HepG2 (cell line): ENCODE measurements at regions not wholly inside any gene's neighbourhood (a gene's known extent, or its start where the extent isn't known, plus 50 kb on each side); places are given as distances from the start of the nearest gene placed in this dataset.

Source experiments
- ATAC-seq: fragments of 200-7000 bp; cut with Tn5 transposase; 3 replicates; pipeline ENCODE4 v1.9.1; 2020; ENCODE audit warnings: mild to moderate bottlenecking, moderate library complexity
- BruUV-seq: library from RNA; stranded (reverse); fragments of 400-500 nt; replicated peaks from 2 replicates; lab custom pipeline; 2021; lab: Mats Ljungman, UMichigan
- CTCF ChIA-PET: fragments of 300-600 bp; formaldehyde crosslinking; extraction: SDS; loops from one replicate; lab custom pipeline; 2021; ENCODE audit warnings: low total read pairs, inconsistent platforms, low intra/inter-chr PET ratio; lab: Yijun Ruan, JAX
- POLR2A ChIA-PET: fragments of 350-600 bp; sonication (Branson Sonifier 250); formaldehyde crosslinking; loops from one replicate; lab custom pipeline; 2020; ENCODE audit warnings: antibody characterized with exemption, inconsistent platforms; lab: Yijun Ruan, JAX
- DNase-seq: peaks from one replicate; pipeline ENCODE4 v3.0.0-alpha.2; 2015; ENCODE audit warnings: low spot score
- FAIRE-seq: peaks from 3 replicates; lab custom pipeline; 2011; peaks lifted over from hg19 to GRCh38; lab: Jason Lieb, UNC
- H2AFZ ChIP-seq: one replicate; pipeline ENCODE4 v1.6.1; 2011; ENCODE audit warnings: low read length, inconsistent platforms
- H3K27ac ChIP-seq: fragments of 300-600 bp; 3 replicates; pipeline ENCODE4 v1.8.0; 2011; ENCODE audit warnings: mixed run types, mild to moderate bottlenecking, mixed read lengths, low read length, inconsistent platforms; ENCODE audit not compliant: insufficient read depth; ENCODE audit errors: extremely low read length
- H3K27me3 ChIP-seq, 2 experiments: fragments of 200-600 bp in 1 of 2; 2 replicates in 1 of 2; 3 replicates in 1 of 2; pipeline versions ENCODE4 v1.6.0 to v1.8.0; 2011; ENCODE audit warnings: low read length in 2 of 2, mild to moderate bottlenecking in 2 of 2, moderate library complexity in 2 of 2, inconsistent platforms in 1 of 2; ENCODE audit not compliant: insufficient read depth in 2 of 2, control insufficient read depth in 1 of 2
- H3K36me3 ChIP-seq, 2 experiments: fragments of 200-600 bp in 1 of 2; replicated peaks in 1 of 2; 2 replicates in 1 of 2; 3 replicates in 1 of 2; pipeline versions ENCODE4 v1.5.1 to v1.8.0; 2011; ENCODE audit warnings: low read length in 2 of 2, inconsistent platforms in 1 of 2; ENCODE audit not compliant: insufficient read depth in 2 of 2, control insufficient read depth in 1 of 2
- H3K4me1 ChIP-seq: 2 replicates; pipeline ENCODE4 v1.5.1; 2012; ENCODE audit warnings: low read length, inconsistent platforms; ENCODE audit not compliant: insufficient read depth
- H3K4me2 ChIP-seq: 2 replicates; pipeline ENCODE4 v1.6.0; 2011; ENCODE audit warnings: low read depth, low read length, inconsistent platforms
- H3K4me3 ChIP-seq, 3 experiments: fragments of 200-600 bp in 1 of 3; sonication (generic), shearing (Covaris generic) in 1 of 3; replicated peaks in 1 of 3; 2 replicates each; pipeline ENCODE4 v1.5.1; 2011 to 2016; ENCODE audit warnings: low read length in 3 of 3, inconsistent platforms in 2 of 3, low read depth in 2 of 3, mild to moderate bottlenecking in 2 of 3, control low read depth in 1 of 3, mixed read lengths in 1 of 3; ENCODE audit not compliant: insufficient read depth in 1 of 3
- H3K79me2 ChIP-seq: one replicate; pipeline ENCODE4 v1.6.1; 2011; ENCODE audit warnings: low read length, inconsistent platforms; ENCODE audit not compliant: insufficient read depth
- H3K9ac ChIP-seq: 2 replicates; pipeline ENCODE4 v1.6.0; 2011; ENCODE audit warnings: mild to moderate bottlenecking, low read depth, low read length, inconsistent platforms; ENCODE audit not compliant: insufficient read depth
- H3K9me3 ChIP-seq: 2 replicates; pipeline ENCODE4 v1.5.1; 2012; ENCODE audit warnings: mild to moderate bottlenecking, low read length
- H4K20me1 ChIP-seq: 2 replicates; pipeline ENCODE4 v1.6.0; 2011; ENCODE audit warnings: inconsistent platforms, mild to moderate bottlenecking, low read length, moderate library complexity; ENCODE audit not compliant: insufficient read depth
- ARNT2 ChIP-seq: sonication (generic); formaldehyde crosslinking; IDR thresholded peaks from 2 replicates; pipeline ENCODE4 v1.8.0; 2022; ENCODE audit warnings: mild to moderate bottlenecking, low read depth, missing genetic modification reagents, moderate library complexity
- E2F5 ChIP-seq: sonication (generic); formaldehyde crosslinking; conservative IDR thresholded peaks from 2 replicates; pipeline ENCODE4 v1.4.0; 2020; ENCODE audit warnings: missing genetic modification reagents
- GFI1 ChIP-seq: sonication (generic); formaldehyde crosslinking; IDR thresholded peaks from 2 replicates; pipeline ENCODE4 v1.5.0; 2020; ENCODE audit warnings: missing genetic modification reagents, mild to moderate bottlenecking, borderline replicate concordance
- HIVEP1 ChIP-seq: sonication (generic); formaldehyde crosslinking; IDR thresholded peaks from 2 replicates; pipeline ENCODE4 v1.4.0; 2020; ENCODE audit warnings: mild to moderate bottlenecking, missing genetic modification reagents
- SMYD3 ChIP-seq: sonication (generic); formaldehyde crosslinking; IDR thresholded peaks from 2 replicates; pipeline ENCODE4 v1.8.1; 2023; ENCODE audit warnings: mild to moderate bottlenecking, missing genetic modification reagents
- SRF ChIP-seq: IDR thresholded peaks from 2 replicates; pipeline ENCODE4 v1.6.1; 2011; ENCODE audit warnings: mild to moderate bottlenecking, low read depth, low read length, moderate library complexity
- ZMAT3 ChIP-seq: sonication (generic); formaldehyde crosslinking; conservative IDR thresholded peaks from 2 replicates; pipeline ENCODE4 v1.7.0; 2021; ENCODE audit warnings: missing genetic modification reagents
- ZNF275 ChIP-seq: sonication (generic); formaldehyde crosslinking; IDR thresholded peaks from 2 replicates; pipeline ENCODE4 v1.8.0; 2022; ENCODE audit warnings: missing genetic modification reagents, mild to moderate bottlenecking, inconsistent platforms, borderline replicate concordance
- in situ Hi-C: cut with HindIII; loops from 2 replicates; pipeline ENCODE4 v1.10.0; 2017; ENCODE audit warnings: low pct_unique_long_range_greater_than_20kb; ENCODE audit not compliant: extremely low pct_ligation_motif_present
- intact Hi-C: fragments of 100-400 bp; cut with micrococcal nuclease; formaldehyde crosslinking; loops from one replicate; pipeline ENCODE4 v1.10.0; 2022; ENCODE audit not compliant: unreplicated experiment

- DNase-seq (no peak), ATAC-seq (no peak), FAIRE-seq (no peak)
- intact Hi-C loops: no loop called here
- H3K9me3 ChIP-seq: peaks cover 62% of the 10 kb centered on the region
- H3K79me2 ChIP-seq: no peaks in the 10 kb centered on the region
- no peak overlapping the region for H3K4me3 ChIP-seq
- no peak overlapping the region for H2AFZ ChIP-seq
- TF ChIP-seq ARNT2 (CRISPR knock-in tag): no peak
- no peak for TF ChIP-seq E2F5 (CRISPR knock-in tag)
- TF ChIP-seq SRF: no peak
- no peak for TF ChIP-seq ZNF275
- TF ChIP-seq GFI1: no peak
- no peak for TF ChIP-seq SMYD3 (CRISPR knock-in tag)
- TF ChIP-seq ZMAT3: no peak
- TF ChIP-seq HIVEP1: no peak
- BruUV-seq: no TSS peak
- H3K9ac ChIP-seq: no peak overlapping the region
- ChIA-PET CTCF (no interaction called here), POLR2A (no interaction called here)
- H3K36me3 ChIP-seq: no peaks in the 10 kb centered on the region
- no peaks in the 10 kb centered on the region for H3K4me1 ChIP-seq
- H3K27me3 ChIP-seq: no peaks in the 10 kb centered on the region; a peak in 1 of 5 replicates
- in situ Hi-C loops: no loop called here
- no peak overlapping the region for H3K4me2 ChIP-seq
- no peaks in the 10 kb centered on the region for H4K20me1 ChIP-seq
- H3K27ac ChIP-seq: no peak overlapping the region
Observed at GRCh38 chr12:5318874-5319273, 113.0 kb upstream of the NTF3 start.
